ENCODE measurements at regions not wholly inside any gene's neighbourhood (a gene's known extent, or its start where the extent isn't known, plus 50 kb on each side); places are given as distances from the start of the nearest gene placed in this dataset.

DNA sequence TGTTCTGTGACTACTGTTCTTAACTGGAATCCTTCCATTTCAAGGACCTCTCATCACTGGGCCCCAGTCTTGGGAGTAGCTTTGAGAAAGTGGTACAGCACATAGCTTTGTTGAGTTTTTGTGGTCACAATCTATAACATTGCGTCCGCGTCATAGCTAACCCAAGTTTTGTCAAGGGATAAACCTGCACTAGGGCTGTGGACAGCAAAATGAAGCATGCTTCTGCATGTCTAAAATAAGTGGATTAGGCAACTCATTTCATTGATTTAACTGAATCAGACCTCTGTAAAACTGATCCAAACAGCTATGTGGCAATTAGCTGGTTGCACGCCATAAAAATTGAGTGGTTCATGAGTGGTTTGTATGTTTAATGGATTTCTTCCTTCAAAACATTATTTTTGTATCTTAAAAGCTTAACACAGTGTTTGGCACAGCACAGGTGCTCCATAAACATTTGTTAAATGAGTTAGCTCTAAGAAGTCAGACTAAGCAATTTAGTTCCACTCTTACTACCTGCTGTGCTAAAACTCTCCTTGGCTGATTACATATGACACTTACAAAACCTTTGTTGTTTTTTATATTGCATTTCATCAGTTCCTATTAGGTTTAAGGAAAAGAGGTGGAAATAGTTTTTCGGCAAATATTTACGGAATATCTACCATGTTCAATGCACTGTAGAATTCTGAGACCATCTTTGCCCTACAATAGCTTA lies 160.3 kb upstream of the ATXN1 start:
- no peak overlapping the region for H3K4me3 ChIP-seq
- TF ChIP-seq POLR2AphosphoS5 (IDR thresholded peaks at IDR 0.05): no peak
- TF ChIP-seq, protein P1, sequence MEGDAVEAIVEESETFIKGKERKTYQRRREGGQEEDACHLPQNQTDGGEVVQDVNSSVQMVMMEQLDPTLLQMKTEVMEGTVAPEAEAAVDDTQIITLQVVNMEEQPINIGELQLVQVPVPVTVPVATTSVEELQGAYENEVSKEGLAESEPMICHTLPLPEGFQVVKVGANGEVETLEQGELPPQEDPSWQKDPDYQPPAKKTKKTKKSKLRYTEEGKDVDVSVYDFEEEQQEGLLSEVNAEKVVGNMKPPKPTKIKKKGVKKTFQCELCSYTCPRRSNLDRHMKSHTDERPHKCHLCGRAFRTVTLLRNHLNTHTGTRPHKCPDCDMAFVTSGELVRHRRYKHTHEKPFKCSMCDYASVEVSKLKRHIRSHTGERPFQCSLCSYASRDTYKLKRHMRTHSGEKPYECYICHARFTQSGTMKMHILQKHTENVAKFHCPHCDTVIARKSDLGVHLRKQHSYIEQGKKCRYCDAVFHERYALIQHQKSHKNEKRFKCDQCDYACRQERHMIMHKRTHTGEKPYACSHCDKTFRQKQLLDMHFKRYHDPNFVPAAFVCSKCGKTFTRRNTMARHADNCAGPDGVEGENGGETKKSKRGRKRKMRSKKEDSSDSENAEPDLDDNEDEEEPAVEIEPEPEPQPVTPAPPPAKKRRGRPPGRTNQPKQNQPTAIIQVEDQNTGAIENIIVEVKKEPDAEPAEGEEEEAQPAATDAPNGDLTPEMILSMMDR (IDR thresholded peaks at IDR 0.05 in 8 of 11, conservative IDR thresholded peaks at IDR 0.05 in 3 of 11): no peak
- TF ChIP-seq POLR2A (IDR thresholded peaks at IDR 0.05): no peak
- DNase-seq: no peak
- no peaks in the 10 kb centered on the region for H3K4me1 ChIP-seq
- H3K9me3 ChIP-seq: no peaks in the 10 kb centered on the region
- 79 to 88% (median 83%) methylated on average over 6 of the region's 6 CpGs for WGBS, 5 donors
- intact Hi-C loops (cut with DNase I; ENCODE audit: low total_unique reads): no loop called here
- no peaks in the 10 kb centered on the region for H3K36me3 ChIP-seq
- H3K27me3 ChIP-seq (replicated peaks in 1 of 7): no peaks in the 10 kb centered on the region
- no peak overlapping the region for H3K27ac ChIP-seq

DNA sequence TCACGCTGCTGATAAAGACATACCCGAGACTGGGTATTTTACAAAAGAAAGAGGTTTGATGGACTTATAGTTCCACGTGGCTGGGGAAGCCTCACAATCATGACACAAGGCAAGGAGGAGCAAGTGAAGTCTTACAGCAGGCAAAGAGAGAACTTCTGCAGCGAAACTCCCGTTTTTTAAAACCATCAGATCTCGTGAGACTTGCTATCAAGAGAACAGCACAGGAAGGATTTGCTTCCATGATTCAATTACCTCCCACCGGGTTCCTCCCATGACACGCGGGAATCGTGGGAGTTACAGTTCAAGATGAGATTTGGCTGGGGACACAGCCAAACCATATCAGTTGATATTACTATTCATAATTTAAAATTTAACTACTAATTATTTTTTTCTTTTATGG lies 157.3 kb upstream of the ATXN1 start:
- Histone ChIP-seq H3K4me3 (no peak overlapping the region), H3K4me1 (no peaks in the 10 kb centered on the region)

DNA sequence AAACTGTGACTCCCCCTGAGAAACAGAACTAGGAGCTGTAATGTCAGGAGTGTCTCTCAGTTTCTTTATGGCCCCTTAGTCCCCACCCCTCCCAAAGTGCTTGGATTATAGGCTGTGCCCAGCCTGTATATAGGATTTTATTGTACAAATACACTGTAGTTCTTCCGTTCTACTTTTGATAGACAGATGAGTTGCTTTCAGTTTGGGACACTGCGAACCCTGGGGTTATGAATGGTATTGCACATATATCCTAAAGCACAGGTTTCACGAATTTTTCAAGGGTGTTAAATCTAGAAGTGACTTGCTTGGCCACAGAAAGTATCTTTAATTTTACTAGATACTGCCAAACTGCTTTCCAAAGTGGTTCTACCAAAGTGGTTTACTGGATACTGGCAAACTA lies 152.9 kb upstream of the ATXN1 start:
- Histone ChIP-seq H3K9me3 (peaks cover 0 to 37% (median 32%) of the 10 kb centered on the region in 8 donors), H3K27me3 (replicated peaks in 1 of 7) (no peaks in the 10 kb centered on the region), H3K4me1 (no peaks in the 10 kb centered on the region), H3K4me3 (no peak overlapping the region), H3K36me3 (no peaks in the 10 kb centered on the region), H3K27ac (no peak overlapping the region)
- WGBS, 5 donors: 76 to 89% (median 87%) methylated on average over 3 of the region's 3 CpGs
- DNase-seq: no peak
- intact Hi-C loops (cut with DNase I; ENCODE audit: low total_unique reads): no loop called here
- TF ChIP-seq POLR2A (IDR thresholded peaks at IDR 0.05) (no peak), POLR2AphosphoS5 (IDR thresholded peaks at IDR 0.05) (no peak)
- TF ChIP-seq, protein P1 (IDR thresholded peaks at IDR 0.05 in 8 of 11, conservative IDR thresholded peaks at IDR 0.05 in 3 of 11): no peak

More for the DNA sequence above, 157.3 kb upstream of the ATXN1 start:
- TF ChIP-seq, protein P1 (IDR thresholded peaks at IDR 0.05 in 8 of 11, conservative IDR thresholded peaks at IDR 0.05 in 3 of 11): no peak
- TF ChIP-seq POLR2A (IDR thresholded peaks at IDR 0.05): no peak
- TF ChIP-seq POLR2AphosphoS5 (IDR thresholded peaks at IDR 0.05): no peak
- intact Hi-C loops (cut with DNase I; ENCODE audit: low total_unique reads): no loop called here
- WGBS, 5 donors: 80 to 91% (median 86%) methylated on average over 10 of the region's 10 CpGs
- no peak overlapping the region for H3K27ac ChIP-seq
- no peaks in the 10 kb centered on the region for H3K27me3 ChIP-seq (replicated peaks in 1 of 7)
- no peaks in the 10 kb centered on the region for H3K36me3 ChIP-seq
- DNase-seq: no peak
- peaks cover 0 to 17% (median 12%) of the 10 kb centered on the region in 8 donors for H3K9me3 ChIP-seq

DNA sequence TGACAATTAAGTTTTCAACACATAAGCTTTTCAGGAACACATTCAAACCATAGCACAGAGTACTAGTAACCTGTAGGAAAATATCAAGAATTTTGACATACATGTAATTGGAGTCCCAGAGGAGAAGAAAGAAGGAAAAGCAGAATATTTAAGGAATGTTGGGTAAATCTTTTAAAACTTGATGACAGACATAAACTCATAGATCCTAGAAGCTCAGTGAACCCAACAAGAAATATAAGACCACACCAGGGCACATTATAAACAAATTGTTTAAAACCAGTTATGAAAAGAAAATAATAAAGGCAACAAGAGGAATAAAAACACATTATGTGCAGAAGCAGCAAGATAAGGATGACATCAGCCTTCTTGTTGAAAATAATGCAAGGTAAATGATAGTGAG lies 151.5 kb upstream of the ATXN1 start:
- Histone ChIP-seq H3K4me3 (no peak overlapping the region), H3K4me1 (no peaks in the 10 kb centered on the region), H3K27me3 (replicated peaks in 1 of 7) (no peaks in the 10 kb centered on the region), H3K27ac (no peak overlapping the region), H3K9me3 (peaks cover 0 to 37% (median 32%) of the 10 kb centered on the region in 8 donors), H3K36me3 (no peaks in the 10 kb centered on the region)
- no peak for DNase-seq
- TF ChIP-seq POLR2AphosphoS5 (IDR thresholded peaks at IDR 0.05): no peak
- TF ChIP-seq, protein P1 (IDR thresholded peaks at IDR 0.05 in 8 of 11, conservative IDR thresholded peaks at IDR 0.05 in 3 of 11): no peak
- TF ChIP-seq POLR2A (IDR thresholded peaks at IDR 0.05): no peak
- intact Hi-C loops (cut with DNase I; ENCODE audit: low total_unique reads): no loop called here
